Left ventricle myocardium inferior (tissue), 1 donor: ENCODE measurements at regions not wholly inside any gene's neighbourhood (a gene's known extent, or its start where the extent isn't known, plus 50 kb on each side); places are given as distances from the start of the nearest gene placed in this dataset.

ENCODE experiments used
- DNase-seq: peaks from one replicate; pipeline ENCODE4 v3.0.0-alpha.2; 2020
- H3K27ac ChIP-seq: fragments of 200-600 bp; replicated peaks from 2 replicates; pipeline ENCODE4 v1.8.0; 2021
- H3K27me3 ChIP-seq: fragments of 200-600 bp; 2 replicates; pipeline ENCODE4 v1.8.0; 2021; ENCODE audit warnings: low read depth
- H3K36me3 ChIP-seq: fragments of 200-600 bp; 2 replicates; pipeline ENCODE4 v1.8.0; 2021
- H3K4me1 ChIP-seq: fragments of 200-600 bp; 2 replicates; pipeline ENCODE4 v1.8.0; 2021
- H3K4me3 ChIP-seq: fragments of 200-600 bp; 2 replicates; pipeline ENCODE4 v1.8.0; 2021; ENCODE audit warnings: mild to moderate bottlenecking, moderate library complexity
- H3K9me3 ChIP-seq: fragments of 200-600 bp; replicated peaks from 2 replicates; pipeline ENCODE4 v1.8.0; 2021
- CTCF ChIP-seq: fragments of 200-600 bp; IDR thresholded peaks from 2 replicates; pipeline ENCODE4 v1.8.0; 2021; ENCODE audit warnings: antibody characterized with exemption, mild to moderate bottlenecking, borderline replicate concordance
- intact Hi-C: fragments of 100-400 bp; cut with micrococcal nuclease; formaldehyde crosslinking; loops from one replicate; pipeline ENCODE4 v1.11.0; 2022
- donor health status: DM: no; HTN: yes; CAD: no; lungs with severe emphysema.

DNA sequence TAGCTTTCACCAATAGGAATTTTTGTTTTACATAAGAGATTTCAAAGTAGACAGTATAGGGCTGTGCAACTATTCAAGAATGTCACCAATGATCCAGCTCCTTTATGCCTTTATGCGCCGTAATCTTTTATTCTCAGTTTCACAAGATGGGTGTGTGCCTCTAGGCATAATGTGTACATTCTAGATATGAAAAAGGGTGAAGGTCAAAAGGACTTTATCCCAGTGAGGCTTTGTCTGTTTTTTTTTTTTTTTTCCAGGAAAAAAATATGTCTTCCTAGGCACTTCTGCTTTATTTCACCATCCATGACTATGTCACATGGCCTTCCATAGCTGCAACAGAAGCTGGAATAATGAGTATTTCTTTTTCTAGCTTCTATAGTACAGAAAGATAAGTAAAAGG, 142.3 kb upstream of the IGF1 start:
- no peaks in the 10 kb centered on the region for H3K27me3 ChIP-seq
- TF ChIP-seq CTCF: no peak
- peaks cover 11% of the 10 kb centered on the region for H3K9me3 ChIP-seq
- H3K36me3 ChIP-seq: no peaks in the 10 kb centered on the region
- H3K27ac ChIP-seq: no peak overlapping the region
- no peak overlapping the region for H3K4me3 ChIP-seq
- no peak for DNase-seq
- no peaks in the 10 kb centered on the region for H3K4me1 ChIP-seq
- intact Hi-C loops: no loop called here

GRCh38 chr12:102618197-102618877, 138.0 kb upstream of the IGF1 start:
- intact Hi-C loops: no loop called here
- no peak overlapping the region for H3K27ac ChIP-seq
- H3K4me3 ChIP-seq: no peak overlapping the region
- DNase-seq: no peak
- no peaks in the 10 kb centered on the region for H3K9me3 ChIP-seq
- H3K27me3 ChIP-seq: no peaks in the 10 kb centered on the region
- no peaks in the 10 kb centered on the region for H3K36me3 ChIP-seq
- H3K4me1 ChIP-seq: no peaks in the 10 kb centered on the region
- TF ChIP-seq CTCF: no peak

DNA sequence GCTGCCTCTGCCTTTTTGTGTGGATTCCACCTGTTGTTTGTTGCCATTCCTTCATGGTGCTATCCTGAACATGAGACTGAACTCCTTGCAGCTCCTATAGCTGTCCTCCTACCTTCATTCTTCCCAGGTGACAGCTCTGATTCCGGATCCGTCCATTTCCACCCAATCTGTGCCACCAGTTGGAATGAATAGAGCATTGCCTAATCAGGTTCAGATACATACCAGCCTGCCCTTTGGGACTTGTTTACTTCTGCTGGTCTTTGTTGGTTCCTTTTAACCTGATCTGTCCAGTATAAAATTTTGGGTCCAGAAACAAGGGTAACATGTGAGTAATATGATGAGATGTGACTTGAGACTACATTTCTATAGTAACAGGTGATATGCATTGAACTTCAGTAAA, 136.3 kb upstream of the IGF1 start:
- Histone ChIP-seq H3K4me1 (no peaks in the 10 kb centered on the region), H3K36me3 (no peaks in the 10 kb centered on the region), H3K27me3 (no peaks in the 10 kb centered on the region), H3K4me3 (no peak overlapping the region), H3K27ac (no peak overlapping the region), H3K9me3 (no peaks in the 10 kb centered on the region)
- TF ChIP-seq CTCF: no peak
- DNase-seq: no peak
- intact Hi-C loops: no loop called here

GRCh38 chr12:102611995-102612394, 131.6 kb upstream of the IGF1 start:
- no peaks in the 10 kb centered on the region for H3K27me3 ChIP-seq
- intact Hi-C loops: no loop called here
- no peaks in the 10 kb centered on the region for H3K4me1 ChIP-seq
- no peak for DNase-seq
- TF ChIP-seq CTCF: no peak
- H3K9me3 ChIP-seq: peaks cover 11% of the 10 kb centered on the region
- H3K4me3 ChIP-seq: no peak overlapping the region
- no peak overlapping the region for H3K27ac ChIP-seq
- H3K36me3 ChIP-seq: no peaks in the 10 kb centered on the region

GRCh38 chr12:102609996-102610395, 129.6 kb upstream of the IGF1 start:
- H3K4me3 ChIP-seq: no peak overlapping the region
- no peak for TF ChIP-seq CTCF
- no peaks in the 10 kb centered on the region for H3K27me3 ChIP-seq
- no peaks in the 10 kb centered on the region for H3K36me3 ChIP-seq
- DNase-seq: no peak
- intact Hi-C loops: no loop called here
- H3K4me1 ChIP-seq: no peaks in the 10 kb centered on the region
- no peak overlapping the region for H3K27ac ChIP-seq
- H3K9me3 ChIP-seq: peaks cover 20% of the 10 kb centered on the region

GRCh38 chr12:102603021-102603420, 122.7 kb upstream of the IGF1 start:
- no peak for TF ChIP-seq CTCF
- Histone ChIP-seq H3K27me3 (no peaks in the 10 kb centered on the region), H3K4me1 (no peaks in the 10 kb centered on the region), H3K9me3 (peaks cover 18% of the 10 kb centered on the region), H3K4me3 (no peak overlapping the region), H3K36me3 (no peaks in the 10 kb centered on the region), H3K27ac (no peak overlapping the region)
- no peak for DNase-seq
- intact Hi-C loops: no loop called here
